ENCODE measurements at regions not wholly inside any gene's neighbourhood (a gene's known extent, or its start where the extent isn't known, plus 50 kb on each side); places are given as distances from the start of the nearest gene placed in this dataset.
"Not testable (repeated sequence)": the region's sequence is repeated elsewhere in the genome, so short reads cannot be mapped to it uniquely, and the experiment has no call there.

GRCh38 chr21:10363321-10363720 lies 158.1 kb upstream of the TPTE start:
- DNase-seq (ENCODE audit: low read depth in 4 of 4, low spot score in 3 of 4), result not testable (repeated sequence)

DNA sequence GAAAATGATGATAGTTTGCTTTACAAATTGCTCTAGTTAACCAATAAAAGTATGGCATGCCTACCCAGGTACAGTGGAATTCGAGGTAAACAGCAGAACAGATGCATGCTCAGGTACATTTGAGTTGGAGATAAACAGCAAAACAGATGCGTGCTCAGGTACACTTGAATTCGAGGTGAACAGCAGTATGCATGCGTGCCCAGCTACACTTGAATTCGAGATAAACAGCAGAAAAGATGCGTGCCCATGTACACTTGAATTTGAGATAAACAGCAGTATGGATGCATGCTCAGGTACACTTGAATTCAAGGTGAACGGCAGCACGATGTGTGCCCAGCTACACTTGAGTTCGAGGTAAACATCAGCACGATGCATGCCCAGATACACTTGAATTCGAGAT lies 155.2 kb upstream of the TPTE start:
- not testable (repeated sequence) for DNase-seq (ENCODE audit: low read depth in 4 of 4, low spot score in 3 of 4)

- not testable (repeated sequence) for DNase-seq (ENCODE audit: low read depth in 4 of 4, low spot score in 3 of 4)
Measured at GRCh38 chr21:10367586-10367985, 153.8 kb upstream of the TPTE start.

DNA sequence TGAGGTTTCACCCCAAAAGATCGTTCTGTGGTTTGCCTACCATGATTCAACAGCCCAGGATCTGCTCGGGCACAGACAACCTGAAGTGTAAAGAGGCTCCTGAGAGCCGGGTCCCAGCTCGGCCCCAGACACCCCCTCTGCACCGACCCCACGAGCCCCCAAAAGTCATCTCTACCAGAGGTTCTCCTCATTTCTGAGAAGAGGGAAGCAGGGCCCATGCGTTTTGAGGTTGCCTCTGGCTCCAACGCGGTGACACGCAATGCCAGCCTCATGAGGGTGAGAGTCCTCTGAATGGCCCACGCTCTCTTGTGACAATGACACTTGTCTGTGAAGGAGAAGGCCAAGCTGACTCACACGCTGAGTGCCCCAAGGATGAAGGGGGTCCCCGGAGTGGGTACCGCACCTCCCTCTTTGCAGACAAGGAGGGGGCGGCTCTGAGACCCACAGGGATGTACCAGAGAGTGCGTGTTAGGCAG lies 153.0 kb upstream of the TPTE start:
- DNase-seq (ENCODE audit: low read depth in 4 of 4, low spot score in 3 of 4), result not testable (repeated sequence)

DNA sequence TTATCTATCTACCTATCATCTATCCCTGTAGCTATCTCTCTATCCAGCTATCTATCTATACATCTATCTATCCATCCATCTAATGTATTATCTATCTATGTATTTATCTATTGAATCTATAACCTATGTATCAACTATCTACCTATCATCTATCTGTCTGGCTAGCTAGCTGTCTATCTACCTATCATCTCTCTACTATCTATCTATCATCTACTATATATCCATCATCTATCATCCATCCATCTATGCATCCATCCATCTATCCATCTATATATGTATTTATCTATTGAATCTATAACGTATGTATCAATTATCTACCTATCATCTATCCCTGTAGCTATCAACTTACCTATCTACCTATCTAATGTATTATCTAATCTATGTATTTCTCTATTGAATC lies 152.1 kb upstream of the TPTE start:
- DNase-seq (ENCODE audit: low read depth in 4 of 4, low spot score in 3 of 4), result not testable (repeated sequence)

DNA sequence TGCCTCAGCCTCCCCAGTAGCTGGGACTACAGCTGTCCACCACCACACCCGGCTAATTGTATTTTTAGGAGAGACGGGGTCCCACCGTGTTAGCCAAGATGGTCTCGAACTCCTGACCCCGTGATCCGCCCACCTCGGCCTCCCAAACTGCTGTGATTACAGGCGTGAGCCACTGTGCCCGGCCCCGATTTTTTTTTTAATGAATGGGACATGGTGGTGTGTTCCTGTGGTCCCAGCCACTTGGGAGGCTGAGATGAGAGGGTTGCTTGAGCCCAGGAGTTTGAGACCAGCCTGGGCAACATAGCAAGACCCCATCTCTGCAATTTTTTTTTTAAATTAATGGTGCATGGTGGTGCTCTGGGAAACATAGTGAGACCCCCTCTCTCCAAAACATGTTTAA lies 143.6 kb upstream of the TPTE start:
- DNase-seq (ENCODE audit: low read depth in 4 of 4, low spot score in 3 of 4), result not testable (repeated sequence)

- not testable (repeated sequence) for DNase-seq (ENCODE audit: low read depth in 4 of 4, low spot score in 3 of 4)
Measured at GRCh38 chr21:10379816-10380215, 141.6 kb upstream of the TPTE start.

DNA sequence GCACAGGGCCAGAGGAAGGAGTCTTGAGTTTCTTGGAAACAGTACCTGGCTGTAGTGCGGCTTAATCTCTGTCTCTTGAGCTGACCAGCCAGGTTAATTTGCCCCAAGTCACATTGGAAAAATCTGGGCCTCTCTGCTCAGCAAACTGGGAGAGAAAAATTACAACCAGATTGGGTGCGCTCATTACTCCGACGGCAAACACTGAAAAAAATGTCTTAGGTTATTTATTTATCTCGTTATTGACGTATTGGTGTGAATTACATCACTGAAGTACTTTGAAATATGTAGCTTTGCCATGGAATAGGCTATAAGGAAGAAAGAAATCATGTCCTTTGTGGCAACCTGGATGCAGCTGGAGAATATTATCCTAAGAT lies 139.7 kb upstream of the TPTE start:
- DNase-seq (ENCODE audit: low read depth in 4 of 4, low spot score in 3 of 4), result not testable (repeated sequence)

DNA sequence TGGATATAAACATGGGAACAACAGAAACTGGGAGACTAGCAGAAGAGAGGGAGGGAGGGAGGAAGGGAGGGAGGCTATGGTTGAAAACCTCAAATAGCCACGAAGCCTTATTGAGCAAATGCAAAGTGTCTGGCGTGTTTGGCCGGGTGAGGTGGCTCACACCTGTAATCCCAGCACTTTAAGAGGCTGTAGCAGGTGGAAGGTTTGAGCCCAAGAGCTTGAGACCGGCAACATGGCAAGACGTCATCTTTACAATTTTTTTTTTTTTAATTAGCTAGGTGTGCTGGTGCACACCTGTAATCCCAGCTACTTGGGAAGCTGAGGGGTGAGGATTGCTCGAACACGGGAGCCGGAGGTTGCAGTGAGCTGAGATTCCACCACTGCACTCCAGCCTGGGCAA lies 139.2 kb upstream of the TPTE start:
- not testable (repeated sequence) for DNase-seq (ENCODE audit: low read depth in 4 of 4, low spot score in 3 of 4)

DNA sequence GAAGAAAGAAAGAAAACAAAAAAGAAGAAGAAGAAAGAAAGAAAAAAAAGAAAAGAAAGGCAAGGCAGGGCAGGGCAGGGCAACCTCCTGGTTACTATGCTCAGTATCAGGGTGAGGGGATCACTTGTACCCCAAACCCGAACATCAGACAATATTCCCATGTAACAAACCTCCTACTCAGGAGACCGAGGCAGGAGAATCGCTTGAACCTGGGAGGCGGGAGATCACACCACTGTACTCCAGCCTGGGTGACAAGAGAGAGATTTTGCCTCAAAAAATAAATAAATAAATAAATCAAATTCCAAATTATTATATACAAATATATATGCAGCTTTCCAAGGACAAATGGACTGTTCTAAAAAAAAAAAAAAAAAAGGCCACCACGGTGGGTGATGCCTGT lies 138.8 kb upstream of the TPTE start:
- DNase-seq (ENCODE audit: low read depth in 4 of 4, low spot score in 3 of 4), result not testable (repeated sequence)

- DNase-seq (ENCODE audit: low read depth in 4 of 4, low spot score in 3 of 4), result not testable (repeated sequence)
Measured at GRCh38 chr21:10383571-10383970, 137.8 kb upstream of the TPTE start.

GRCh38 chr21:10384304-10384861 lies 137.0 kb upstream of the TPTE start:
- DNase-seq (ENCODE audit: low read depth in 4 of 4, low spot score in 3 of 4), result not testable (repeated sequence)

DNA sequence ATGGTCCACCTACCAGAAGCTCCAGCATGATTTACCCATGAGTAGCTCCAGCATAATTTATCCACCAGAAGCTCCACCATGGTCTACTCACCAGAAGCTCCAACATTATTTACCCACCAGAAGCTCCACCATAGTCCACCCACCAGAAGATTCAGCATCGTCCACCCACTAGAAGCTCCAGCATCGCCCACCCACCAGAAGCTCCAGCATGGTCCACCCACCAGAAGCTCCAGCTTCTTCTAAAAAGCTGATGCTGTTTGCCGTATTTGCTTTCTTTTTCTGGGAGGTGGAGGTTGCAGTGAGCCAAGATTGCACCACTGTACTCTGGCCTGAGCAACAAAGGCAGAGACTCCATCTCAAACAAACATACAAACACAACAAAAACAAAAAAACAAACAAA lies 136.2 kb upstream of the TPTE start:
- not testable (repeated sequence) for DNase-seq (ENCODE audit: low read depth in 4 of 4, low spot score in 3 of 4)

GRCh38 chr21:10385898-10386527 lies 135.4 kb upstream of the TPTE start:
- DNase-seq (ENCODE audit: low read depth in 4 of 4, low spot score in 3 of 4), result not testable (repeated sequence)

GRCh38 chr21:10387692-10388450 lies 133.5 kb upstream of the TPTE start:
- not testable (repeated sequence) for DNase-seq (ENCODE audit: low read depth in 4 of 4, low spot score in 3 of 4)

GRCh38 chr21:10388625-10389024 lies 132.8 kb upstream of the TPTE start:
- not testable (repeated sequence) for DNase-seq (ENCODE audit: low read depth in 4 of 4, low spot score in 3 of 4)

GRCh38 chr21:10392301-10392700 lies 129.1 kb upstream of the TPTE start:
- DNase-seq (ENCODE audit: low read depth in 4 of 4, low spot score in 3 of 4), result not testable (repeated sequence)

DNA sequence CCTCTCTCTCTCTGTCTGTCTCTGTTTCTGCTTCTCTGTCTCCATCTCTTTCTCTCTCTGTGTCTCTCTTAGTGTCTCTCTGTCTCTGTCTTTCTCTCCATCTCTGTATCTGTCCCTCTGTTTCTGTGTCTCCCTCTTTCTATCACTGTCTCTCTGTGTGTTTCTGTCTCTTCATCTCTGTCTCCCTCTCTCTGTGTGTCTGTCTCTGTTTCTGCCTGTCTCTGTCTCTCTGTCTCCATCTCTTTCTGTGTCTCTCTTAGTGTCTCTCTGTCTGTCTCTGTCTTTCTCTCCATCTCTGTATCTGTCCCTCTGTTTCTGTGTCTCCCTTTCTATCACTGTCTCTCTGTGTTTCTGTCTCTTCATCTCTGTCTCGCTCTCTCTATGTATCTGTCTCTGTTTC lies 125.4 kb upstream of the TPTE start:
- DNase-seq (ENCODE audit: low read depth in 4 of 4, low spot score in 3 of 4), result not testable (repeated sequence)

- DNase-seq (ENCODE audit: low read depth in 4 of 4, low spot score in 3 of 4), result not testable (repeated sequence)
Measured at GRCh38 chr21:10397495-10397915, 123.9 kb upstream of the TPTE start.

- not testable (repeated sequence) for DNase-seq (ENCODE audit: low read depth in 4 of 4, low spot score in 3 of 4)
Measured at GRCh38 chr21:10398692-10399489, 122.5 kb upstream of the TPTE start.
